Erythroblast (primary cell): ENCODE measurements at regions not wholly inside any gene's neighbourhood (a gene's known extent, or its start where the extent isn't known, plus 50 kb on each side); places are given as distances from the start of the nearest gene placed in this dataset.

Experiments used
- DNase-seq, 2 experiments: peaks; one replicate each; lab custom pipeline; 2025; lab: John Stamatoyannopoulos, UW
- GATA1 ChIP-seq: IDR thresholded peaks from 2 replicates; pipeline ENCODE4 v1.6.1; 2011; ENCODE audit warnings: low read depth, mild to moderate bottlenecking, control low read depth, low read length, moderate library complexity
- POLR2A ChIP-seq: IDR thresholded peaks from 2 replicates; pipeline ENCODE4 v1.6.1; 2011; ENCODE audit warnings: mild to moderate bottlenecking, low read length

GRCh38 chr2:45218931-45219339, 209.7 kb upstream of the SIX2 start:
- no peak for DNase-seq
- no peak for TF ChIP-seq POLR2A
- TF ChIP-seq GATA1, result no peak

- TF ChIP-seq GATA1 (no peak), POLR2A (no peak)
- no peak for DNase-seq
These were observed 209.0 kb upstream of the SIX2 start for GRCh38 chr2:45218297-45218696.

DNA sequence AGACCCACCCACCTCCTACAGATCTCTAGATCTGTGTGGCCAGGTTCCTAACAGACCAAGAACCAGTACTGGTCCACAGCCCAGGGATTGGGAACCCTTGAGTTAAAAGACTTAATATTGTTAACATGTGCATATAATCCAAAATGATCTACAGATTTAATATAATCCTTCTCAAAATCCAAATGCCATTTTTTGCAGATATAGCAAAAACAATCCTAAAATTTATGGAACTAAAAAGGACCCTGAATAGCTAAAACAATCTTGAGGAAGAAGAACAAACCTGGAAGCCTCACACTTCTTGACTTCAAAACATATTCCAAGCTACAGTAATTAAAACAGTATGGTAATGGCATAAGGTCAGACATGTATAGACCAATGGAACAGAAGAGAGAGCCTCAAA, 206.9 kb upstream of the SIX2 start:
- TF ChIP-seq GATA1, result no peak
- TF ChIP-seq POLR2A, result no peak
- DNase-seq, result no peak

DNA sequence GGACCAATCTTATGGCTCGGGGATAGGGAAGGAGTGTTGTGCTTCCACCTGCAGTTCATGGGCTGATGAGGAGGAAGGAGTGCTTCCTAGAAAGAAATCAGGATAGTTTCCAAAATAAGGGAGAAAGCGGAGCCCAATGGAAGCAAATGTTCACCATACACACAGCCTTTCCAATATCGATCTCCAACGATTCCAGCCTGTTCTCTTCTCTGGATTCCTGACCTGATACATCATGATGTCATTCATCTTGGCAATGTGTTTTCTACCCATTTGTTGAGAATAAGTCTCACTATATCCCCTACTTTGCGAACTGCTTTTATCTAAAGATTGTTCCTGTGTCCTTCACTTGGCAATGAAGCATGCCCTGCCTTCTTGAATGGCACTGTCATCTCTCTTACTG, 205.3 kb upstream of the SIX2 start:
- TF ChIP-seq POLR2A, result no peak
- TF ChIP-seq GATA1, result no peak

DNA sequence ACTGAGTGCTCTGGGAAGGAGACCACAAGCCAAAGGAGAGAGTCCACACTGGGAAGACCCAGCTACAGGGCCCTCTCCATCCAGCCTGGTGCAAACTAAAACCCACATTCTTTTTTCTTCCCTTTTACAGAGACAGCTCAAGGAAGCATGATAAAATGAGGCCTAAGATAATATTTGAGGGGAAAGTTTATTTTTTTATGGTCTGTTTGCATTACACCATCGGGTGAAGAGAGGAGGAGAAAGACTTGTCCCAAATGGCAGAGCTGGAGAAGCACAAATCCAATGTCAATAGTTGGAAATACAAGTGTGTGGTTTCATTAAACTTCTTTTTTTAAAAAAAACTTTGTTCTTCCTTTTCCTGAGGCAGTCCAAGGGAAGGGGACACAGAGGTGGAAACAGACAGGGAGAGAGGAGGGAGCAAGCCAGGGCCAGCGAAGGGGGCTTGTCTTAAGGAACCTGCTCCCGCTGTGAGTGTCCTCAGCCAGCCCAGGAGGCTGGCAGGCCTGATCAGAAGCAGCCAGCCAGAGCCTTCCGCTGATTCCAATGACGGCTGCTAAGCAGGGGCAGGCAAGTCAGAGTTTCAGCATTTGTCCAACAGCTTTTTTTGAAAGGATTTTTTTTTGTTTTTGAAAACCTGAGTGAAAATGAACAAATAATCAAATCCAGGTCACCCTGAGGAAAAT, 203.8 kb upstream of the SIX2 start:
- no peak for TF ChIP-seq GATA1
- TF ChIP-seq POLR2A, result no peak
- DNase-seq, result no peak

More for the DNA sequence above, 205.3 kb upstream of the SIX2 start:
- no peak for DNase-seq

DNA sequence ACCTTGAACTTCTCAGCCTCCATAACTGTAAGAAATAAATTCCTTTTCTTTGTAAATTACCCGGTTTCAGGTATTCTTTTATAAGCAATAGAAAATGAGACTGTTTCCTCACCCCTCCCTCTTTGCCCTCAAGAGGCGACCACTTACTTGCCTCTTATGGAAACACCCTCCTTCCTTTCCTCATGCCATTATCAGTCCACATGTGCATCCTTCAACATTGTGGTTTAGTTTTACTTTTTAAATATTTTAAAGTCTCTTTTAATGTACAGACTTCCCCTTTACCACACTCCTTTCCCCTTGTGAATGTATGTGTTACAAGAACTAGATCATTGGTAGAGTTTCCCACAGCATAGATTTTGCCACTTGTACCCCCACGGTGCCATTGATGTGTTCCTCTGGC, 202.4 kb upstream of the SIX2 start:
- no peak for TF ChIP-seq POLR2A
- DNase-seq, result no peak

DNA sequence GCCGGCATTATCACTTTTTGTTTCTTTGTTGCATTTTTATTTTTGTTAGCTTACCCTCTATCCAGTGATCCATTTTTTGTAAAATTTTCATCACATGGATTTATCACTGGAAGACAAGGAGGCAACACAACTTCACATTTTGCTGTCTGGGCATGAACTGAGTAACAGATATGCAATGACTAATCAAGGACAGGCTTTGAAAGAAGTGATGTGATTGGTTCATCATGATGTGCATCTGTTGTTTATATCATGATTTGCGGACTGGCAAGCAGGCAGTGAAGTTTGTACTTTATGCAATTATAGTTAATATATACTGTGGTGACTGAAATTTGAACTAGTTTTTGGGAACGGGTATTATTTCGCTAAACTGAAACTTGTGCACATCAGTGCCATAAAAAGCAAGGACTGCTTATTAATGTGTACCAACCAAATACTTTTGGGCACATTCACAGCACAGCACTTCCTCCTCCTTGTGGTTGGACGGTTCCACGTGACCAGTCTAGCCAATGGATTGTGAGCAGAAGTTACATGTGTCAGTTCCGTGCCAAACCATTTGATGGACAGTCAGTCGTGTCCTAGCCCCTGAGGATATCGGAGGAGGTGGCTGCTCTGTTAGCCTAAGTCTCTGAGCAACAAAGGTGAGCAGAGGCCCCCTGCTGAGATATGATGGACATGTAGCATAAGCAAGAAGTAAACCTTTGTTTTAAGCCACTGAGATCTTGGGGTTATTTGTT, 201.4 kb upstream of the SIX2 start:
- no peak for TF ChIP-seq GATA1
- no peak for TF ChIP-seq POLR2A
- no peak for DNase-seq

GRCh38 chr2:45209875-45210274, 200.6 kb upstream of the SIX2 start:
- no peak for DNase-seq
- TF ChIP-seq GATA1 (no peak), POLR2A (no peak)

DNA sequence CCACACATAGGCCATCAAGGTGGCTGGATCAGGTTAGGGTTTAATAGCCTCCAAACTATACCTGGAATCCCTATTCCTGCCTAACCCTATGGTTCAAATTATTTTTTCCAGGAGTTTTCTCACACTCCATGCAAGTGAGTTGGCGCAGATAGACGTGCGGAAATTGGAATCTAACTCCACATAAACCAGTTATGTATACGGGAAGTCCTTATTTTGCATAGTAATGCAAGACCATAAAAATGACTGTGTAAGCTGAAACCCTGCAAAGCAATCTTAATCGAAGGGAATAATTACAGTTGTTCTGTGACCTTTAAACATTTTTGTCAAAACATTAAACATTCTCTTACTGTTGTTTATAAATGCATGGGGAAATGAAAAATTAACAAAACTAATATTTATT, 200.1 kb upstream of the SIX2 start:
- DNase-seq, result no peak
- TF ChIP-seq GATA1 (no peak), POLR2A (no peak)

GRCh38 chr2:45207101-45207500, 197.8 kb upstream of the SIX2 start:
- DNase-seq, result no peak

DNA sequence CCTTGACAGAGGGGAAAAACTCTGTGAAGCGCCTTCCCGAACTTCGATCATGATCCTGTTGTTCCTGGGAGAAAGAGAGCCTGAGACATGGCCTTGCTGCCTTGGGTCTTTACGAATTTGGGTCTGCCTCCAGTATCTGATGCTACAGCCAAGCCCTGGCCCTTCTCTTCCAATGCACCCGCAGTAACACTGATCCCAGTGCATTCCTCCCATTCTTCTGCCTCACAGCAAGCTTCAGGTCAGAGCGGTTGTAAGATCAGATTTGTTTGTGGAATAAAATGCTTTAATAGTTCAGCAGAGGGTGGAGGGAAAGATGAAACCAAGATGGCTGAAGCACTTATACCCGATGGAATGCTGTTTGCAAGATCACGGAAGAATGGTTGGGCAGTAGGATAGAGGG, 196.7 kb upstream of the SIX2 start:
- TF ChIP-seq GATA1, result no peak
- no peak for TF ChIP-seq POLR2A
- DNase-seq, result no peak

More at GRCh38 chr2:45207101-45207500, 197.8 kb upstream of the SIX2 start:
- TF ChIP-seq POLR2A (no peak), GATA1 (no peak)

DNA sequence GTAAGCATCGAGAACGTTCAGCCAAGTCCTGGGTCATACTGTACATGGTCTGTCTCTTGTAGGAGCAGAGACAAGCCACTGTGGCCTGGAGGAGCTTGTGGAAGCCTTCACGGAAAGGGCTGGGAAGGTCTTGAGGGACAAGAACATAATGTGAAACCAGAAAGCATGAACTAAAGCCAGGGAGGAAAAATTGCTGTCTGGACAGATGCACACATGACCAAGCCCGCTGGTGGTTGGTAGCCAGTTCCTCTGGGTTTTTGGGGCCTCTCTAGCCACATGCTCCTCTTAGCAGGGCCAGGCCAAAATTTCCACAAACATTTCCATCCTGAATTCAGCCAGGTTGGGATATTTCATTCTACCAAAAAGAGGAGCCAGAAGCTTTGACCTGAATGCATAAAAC, 196.2 kb upstream of the SIX2 start:
- DNase-seq, result no peak
- no peak for TF ChIP-seq POLR2A
- TF ChIP-seq GATA1, result no peak

DNA sequence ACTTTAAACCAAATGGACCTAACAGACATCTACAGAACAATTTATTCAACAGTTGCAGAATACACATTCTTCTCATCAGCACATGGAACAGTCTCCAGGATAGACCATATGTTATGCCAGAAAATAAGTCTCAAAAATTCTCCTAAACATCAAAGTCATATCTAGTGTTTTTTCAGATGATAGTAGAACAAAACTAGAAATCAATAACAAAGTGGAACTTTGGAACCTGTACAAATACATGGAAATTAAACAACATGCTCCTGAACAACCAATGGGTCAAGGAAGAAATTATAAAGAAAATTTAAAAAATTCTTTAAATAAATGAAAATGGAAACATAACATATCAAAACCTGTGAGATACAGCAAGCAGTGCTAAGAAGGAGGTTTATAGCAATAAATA, 194.1 kb upstream of the SIX2 start:
- DNase-seq, result no peak
- TF ChIP-seq GATA1 (no peak), POLR2A (no peak)

GRCh38 chr2:45199973-45200372, 190.7 kb upstream of the SIX2 start:
- DNase-seq, result no peak
- TF ChIP-seq GATA1, result no peak

- DNase-seq, result no peak
- no peak for TF ChIP-seq POLR2A
- no peak for TF ChIP-seq GATA1
These were observed 186.7 kb upstream of the SIX2 start for GRCh38 chr2:45195916-45196315.

DNA sequence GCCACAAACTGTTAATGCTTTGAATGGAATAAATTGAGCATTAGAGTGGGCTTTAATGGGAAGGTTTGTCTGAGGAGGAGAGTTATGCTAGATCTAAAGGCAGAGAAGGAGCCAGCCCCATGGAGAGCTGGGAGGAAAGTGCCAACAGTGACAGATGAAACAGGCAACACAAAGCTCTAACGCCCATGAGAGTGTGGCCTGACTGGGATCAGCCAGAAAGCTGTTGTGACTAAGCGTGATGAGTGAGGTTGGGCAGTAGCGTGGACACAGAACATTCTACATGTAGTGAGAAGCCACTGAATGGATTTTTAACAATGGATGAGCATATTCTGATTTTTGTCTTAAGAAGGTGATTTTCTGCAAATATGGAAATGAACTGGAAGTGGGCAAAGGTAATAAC, 185.3 kb upstream of the SIX2 start:
- DNase-seq, result no peak
- TF ChIP-seq GATA1, result no peak
- TF ChIP-seq POLR2A, result no peak
